NCI-H69 (cell line): ENCODE measurements at regions not wholly inside any gene's neighbourhood (a gene's known extent, or its start where the extent isn't known, plus 50 kb on each side); places are given as distances from the start of the nearest gene placed in this dataset.
"Not testable (repeated sequence)": the region's sequence is repeated elsewhere in the genome, so short reads cannot be mapped to it uniquely, and the experiment has no call there.

Experiments used
- DNase-seq: peaks from one replicate; lab custom pipeline; 2025; lab: John Stamatoyannopoulos, UW

DNA sequence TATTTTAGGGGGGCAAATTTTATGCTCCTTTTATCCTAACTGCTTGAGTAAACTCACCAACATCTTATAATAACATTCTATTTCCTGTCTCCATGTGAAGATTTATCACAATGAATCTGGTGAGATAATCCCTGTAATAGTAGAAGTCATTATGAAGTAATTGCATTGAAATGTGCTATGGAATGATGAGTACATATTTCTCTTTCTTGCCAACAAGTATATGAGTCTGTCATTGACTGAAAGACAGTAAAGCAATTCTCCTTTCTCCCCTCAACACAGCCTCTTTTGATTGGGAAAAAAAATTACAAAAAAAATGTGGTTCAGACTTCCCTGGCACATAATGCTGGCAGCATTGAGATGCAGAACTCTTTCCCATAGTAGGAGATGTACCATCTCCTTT lies 459.2 kb upstream of the RGMB start:
- DNase-seq = no peak

GRCh38 chr5:98318386-98318785 lies 455.1 kb upstream of the RGMB start:
- DNase-seq = peak; percentile 41

DNA sequence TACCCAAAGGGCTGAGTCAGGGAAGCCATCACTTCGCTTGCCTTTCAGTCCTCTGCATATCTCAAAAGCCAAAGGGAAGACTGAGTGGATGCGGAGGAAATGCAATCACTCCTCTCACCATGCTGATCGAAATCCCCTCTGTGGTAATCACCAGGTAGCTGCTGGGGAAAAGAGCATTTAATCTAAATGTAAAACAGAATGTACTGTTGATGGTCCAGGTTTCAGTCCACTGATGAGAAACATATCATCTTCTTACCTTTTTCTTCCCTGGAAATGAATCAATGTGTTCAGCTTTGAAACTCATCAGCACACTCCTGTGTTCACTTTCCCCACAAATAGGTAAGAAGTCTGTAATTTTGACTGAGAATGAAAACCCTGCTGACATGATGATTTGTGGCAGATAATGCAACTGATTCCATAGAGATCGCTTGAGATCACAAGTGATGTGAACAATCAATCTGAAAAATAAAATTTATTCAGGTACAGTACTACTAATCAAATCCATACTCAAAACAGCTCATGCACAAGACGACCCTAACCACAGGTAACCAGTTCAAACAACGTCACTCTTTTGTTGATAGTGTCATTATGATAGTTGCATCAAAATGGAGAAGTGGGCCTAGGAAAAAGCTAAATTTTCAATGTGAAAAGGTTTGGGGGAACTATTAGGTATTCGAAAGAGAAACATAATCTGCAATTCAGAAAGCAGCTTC lies 454.0 kb upstream of the RGMB start:
- DNase-seq = no peak

DNA sequence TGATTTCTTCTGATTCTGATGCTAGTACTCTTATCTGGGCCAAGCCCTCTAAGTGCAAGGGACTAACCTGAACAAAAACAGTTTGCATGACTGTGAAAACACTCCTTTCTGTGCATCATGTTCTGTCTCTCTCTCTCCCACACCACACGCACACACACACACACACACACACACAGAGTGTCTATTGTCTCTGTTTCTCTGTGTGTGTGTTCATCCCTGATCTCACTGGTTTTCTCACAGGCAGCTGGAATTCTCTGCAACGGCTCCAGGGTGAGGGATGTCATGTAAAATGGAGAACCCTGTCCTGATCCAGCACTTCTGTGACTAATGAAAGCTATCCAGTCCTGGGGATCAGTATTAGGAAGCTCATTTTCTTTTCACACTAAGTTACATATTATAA lies 453.1 kb upstream of the RGMB start:
- DNase-seq = no peak

GRCh38 chr5:98321361-98321760 lies 452.1 kb upstream of the RGMB start:
- DNase-seq = no peak

DNA sequence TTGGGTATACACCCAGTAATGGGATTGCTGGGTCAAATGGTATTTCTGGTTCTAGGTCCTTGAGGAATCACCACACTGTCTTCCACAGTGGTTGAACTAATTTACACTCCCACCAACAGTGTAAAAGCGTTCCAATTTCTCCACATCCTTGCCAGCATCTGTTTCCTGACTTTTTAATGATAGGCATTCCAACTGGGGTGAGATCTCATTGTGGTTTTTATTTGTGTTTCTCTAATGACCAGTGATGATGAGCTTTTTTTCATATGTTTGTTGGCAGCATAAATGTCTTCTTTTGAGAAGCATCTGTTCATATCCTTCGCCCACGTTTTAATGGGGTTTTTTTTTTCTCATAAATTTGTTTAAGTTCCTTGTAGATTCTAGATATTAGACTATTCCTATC lies 448.3 kb upstream of the RGMB start:
- DNase-seq = not testable (repeated sequence)

DNA sequence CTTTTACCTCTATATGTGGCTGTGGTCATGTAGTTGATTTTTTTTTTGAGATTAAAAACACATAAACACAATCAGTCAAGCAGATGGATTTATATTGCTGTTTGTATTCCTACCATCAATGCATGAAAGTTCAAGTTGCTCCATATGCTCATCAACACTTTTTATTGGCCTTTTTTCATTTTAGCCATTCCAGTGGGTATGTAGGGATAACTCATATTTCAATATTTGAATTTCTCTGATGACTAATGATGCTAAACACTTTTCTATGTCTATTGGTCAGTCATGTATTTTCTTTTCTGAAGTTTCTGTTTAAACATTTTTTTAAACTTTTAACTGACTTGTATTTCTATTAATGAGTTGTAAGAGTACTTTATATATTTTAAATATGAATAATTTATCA lies 445.4 kb upstream of the RGMB start:
- DNase-seq = no peak

- DNase-seq = no peak
Measured at GRCh38 chr5:98330871-98331270, 442.6 kb upstream of the RGMB start.

GRCh38 chr5:98333921-98334320 lies 439.5 kb upstream of the RGMB start:
- DNase-seq = no peak

DNA sequence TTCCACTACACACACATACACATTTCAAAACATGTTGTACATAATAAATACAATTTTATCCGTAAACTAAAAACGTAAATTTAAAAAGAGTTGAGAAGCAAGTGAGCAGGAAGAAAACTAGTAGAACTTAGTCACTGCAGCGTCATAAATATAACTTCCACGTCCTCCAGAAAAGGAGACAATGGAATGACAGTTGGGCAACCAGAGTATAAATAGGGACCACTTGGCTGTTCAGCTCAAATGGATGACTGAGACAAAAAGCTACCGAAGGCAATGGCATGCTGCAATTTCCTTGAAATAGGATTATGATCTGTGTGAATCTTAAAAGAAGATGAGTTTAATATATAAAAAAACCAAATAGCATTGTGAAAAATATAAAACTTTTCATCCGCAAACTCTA lies 438.5 kb upstream of the RGMB start:
- DNase-seq = no peak

GRCh38 chr5:98339141-98339848 lies 434.2 kb upstream of the RGMB start:
- no peak for DNase-seq

GRCh38 chr5:98341038-98342032 lies 432.1 kb upstream of the RGMB start:
- DNase-seq = no peak

GRCh38 chr5:98342958-98343660 lies 430.4 kb upstream of the RGMB start:
- peak; percentile 32 for DNase-seq

- peak; percentile 48 for DNase-seq
Measured at GRCh38 chr5:98349251-98349989, 424.0 kb upstream of the RGMB start.

- no peak for DNase-seq
Measured at GRCh38 chr5:98349990-98350365, 423.5 kb upstream of the RGMB start.

- no peak for DNase-seq
Measured at GRCh38 chr5:98354922-98355321, 418.5 kb upstream of the RGMB start.

DNA sequence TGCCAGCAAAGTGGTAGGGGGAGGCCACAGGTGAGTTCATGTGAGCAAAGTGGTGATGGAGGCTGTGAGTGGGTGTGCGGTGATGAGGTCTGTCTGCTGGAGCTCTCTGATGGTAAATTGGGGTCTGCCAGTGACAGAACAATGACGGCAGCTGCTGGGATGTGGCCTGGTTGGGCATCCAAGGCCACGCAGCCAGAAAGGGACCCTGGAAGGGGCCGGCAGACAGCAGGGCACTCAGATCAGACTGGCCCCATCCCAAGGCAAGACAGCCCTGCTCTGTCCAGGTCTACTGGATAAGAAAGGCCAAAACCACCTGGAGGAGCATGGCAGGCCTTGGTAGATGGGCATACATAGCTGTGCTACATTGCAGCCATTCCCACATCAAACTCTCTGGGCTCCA lies 412.9 kb upstream of the RGMB start:
- no peak for DNase-seq

GRCh38 chr5:98363157-98363556 lies 410.3 kb upstream of the RGMB start:
- DNase-seq = peak; percentile 96

- peak; percentile 45 for DNase-seq
Measured at GRCh38 chr5:98364549-98364948, 408.9 kb upstream of the RGMB start.

GRCh38 chr5:98365126-98365525 lies 408.3 kb upstream of the RGMB start:
- DNase-seq = peak; percentile 95

- DNase-seq = no peak
Measured at GRCh38 chr5:98368141-98368540, 405.3 kb upstream of the RGMB start.
